PC-3 (cell line): ENCODE measurements at regions not wholly inside any gene's neighbourhood (a gene's known extent, or its start where the extent isn't known, plus 50 kb on each side); places are given as distances from the start of the nearest gene placed in this dataset.

Experiments
- EZH2 ChIP-seq: fragments of 300-600 bp; sonication (generic); IDR thresholded peaks from one replicate; pipeline ENCODE4 v1.6.1; 2017; ENCODE audit warnings: antibody characterized with exemption, mild to moderate bottlenecking, low read length; ENCODE audit not compliant: unreplicated experiment
- EZH2phosphoT487 ChIP-seq: fragments of 300-600 bp; sonication (generic); IDR thresholded peaks from 2 replicates; pipeline ENCODE4 v1.6.1; 2018; ENCODE audit warnings: mild to moderate bottlenecking, antibody characterized with exemption, low read length, borderline replicate concordance
- TF ChIP-seq, protein P1 (sequence below): fragments of 300-600 bp; sonication (generic); conservative IDR thresholded peaks from 2 replicates; pipeline ENCODE4 v1.5.1; 2017; ENCODE audit warnings: antibody characterized with exemption, low read depth, mild to moderate bottlenecking, low read length

DNA sequence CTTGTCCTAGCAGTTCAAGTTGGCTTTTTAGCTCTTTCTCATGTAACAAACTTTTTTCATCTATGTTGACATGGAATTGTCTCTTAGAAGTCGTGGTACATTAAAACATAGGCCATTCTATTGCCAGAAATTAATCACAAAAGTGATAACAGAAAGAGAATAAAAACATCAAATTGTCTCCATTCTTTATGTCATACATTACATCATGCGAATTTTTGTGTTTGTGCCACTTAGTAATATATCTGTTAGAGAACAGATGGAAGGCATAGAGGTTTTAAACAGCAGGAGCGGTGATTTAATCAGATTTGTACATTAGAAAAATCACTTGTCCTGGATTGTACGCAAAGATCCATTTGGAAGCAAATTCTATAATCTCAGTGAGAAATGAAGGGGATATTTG is 136.5 kb upstream of the CDH20 start:
- TF ChIP-seq, protein P1, sequence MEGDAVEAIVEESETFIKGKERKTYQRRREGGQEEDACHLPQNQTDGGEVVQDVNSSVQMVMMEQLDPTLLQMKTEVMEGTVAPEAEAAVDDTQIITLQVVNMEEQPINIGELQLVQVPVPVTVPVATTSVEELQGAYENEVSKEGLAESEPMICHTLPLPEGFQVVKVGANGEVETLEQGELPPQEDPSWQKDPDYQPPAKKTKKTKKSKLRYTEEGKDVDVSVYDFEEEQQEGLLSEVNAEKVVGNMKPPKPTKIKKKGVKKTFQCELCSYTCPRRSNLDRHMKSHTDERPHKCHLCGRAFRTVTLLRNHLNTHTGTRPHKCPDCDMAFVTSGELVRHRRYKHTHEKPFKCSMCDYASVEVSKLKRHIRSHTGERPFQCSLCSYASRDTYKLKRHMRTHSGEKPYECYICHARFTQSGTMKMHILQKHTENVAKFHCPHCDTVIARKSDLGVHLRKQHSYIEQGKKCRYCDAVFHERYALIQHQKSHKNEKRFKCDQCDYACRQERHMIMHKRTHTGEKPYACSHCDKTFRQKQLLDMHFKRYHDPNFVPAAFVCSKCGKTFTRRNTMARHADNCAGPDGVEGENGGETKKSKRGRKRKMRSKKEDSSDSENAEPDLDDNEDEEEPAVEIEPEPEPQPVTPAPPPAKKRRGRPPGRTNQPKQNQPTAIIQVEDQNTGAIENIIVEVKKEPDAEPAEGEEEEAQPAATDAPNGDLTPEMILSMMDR, result no peak
- TF ChIP-seq EZH2 (no peak), EZH2phosphoT487 (no peak)
